Cerebellar nuclear complex (tissue), 1 donor: ENCODE measurements at regions not wholly inside any gene's neighbourhood (a gene's known extent, or its start where the extent isn't known, plus 50 kb on each side); places are given as distances from the start of the nearest gene placed in this dataset.
"Not testable (repeated sequence)": the region's sequence is repeated elsewhere in the genome, so short reads cannot be mapped to it uniquely, and the experiment has no call there.

ENCODE experiments used
- DNase-seq, 2 experiments: peaks; one replicate each; lab custom pipeline; 2025; lab: John Stamatoyannopoulos, UW

- DNase-seq: no peak
Measured at GRCh38 chrX:55142206-55142918, 53.5 kb downstream of the PAGE2 start.

DNA sequence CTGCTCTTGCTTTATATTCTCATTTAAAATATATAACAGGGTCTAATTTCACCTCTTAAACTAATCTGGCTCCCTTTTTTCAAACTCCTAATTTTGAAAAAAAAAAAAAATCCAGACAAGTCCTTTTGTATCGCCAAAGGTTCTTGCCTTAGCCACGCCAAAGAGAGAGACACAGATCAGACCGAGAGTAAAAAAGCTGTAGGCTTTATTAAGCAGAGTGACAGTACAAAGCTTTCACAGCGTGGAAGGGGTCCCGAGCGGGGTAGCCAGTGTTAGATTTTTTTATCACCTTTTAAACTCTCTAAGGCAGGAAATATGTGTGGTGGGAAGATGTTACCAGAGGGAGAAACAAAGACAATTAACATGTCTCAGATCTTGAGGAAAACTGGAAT is 54.1 kb downstream of the PAGE2 start:
- DNase-seq: no peak

- no peak for DNase-seq
Measured at GRCh38 chrX:55143621-55144020, 54.8 kb downstream of the PAGE2 start.

DNA sequence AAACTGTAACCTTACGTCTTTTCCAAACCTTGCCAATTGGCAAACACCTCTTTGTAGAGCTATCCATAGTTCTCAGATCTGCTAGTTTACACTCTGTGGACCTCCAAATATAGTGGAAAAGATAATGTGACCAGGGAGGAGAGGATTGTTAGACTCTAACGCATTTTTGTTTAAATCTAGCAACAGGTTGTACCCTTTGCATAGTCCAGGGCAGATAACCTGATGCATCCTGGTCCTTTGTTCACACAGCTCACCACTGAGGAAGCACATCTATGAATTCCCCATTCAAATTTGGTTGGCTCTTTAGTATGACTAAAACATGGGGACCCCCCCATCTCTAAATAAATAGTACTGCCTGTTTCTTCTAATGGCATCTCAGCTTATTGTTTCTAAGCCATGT is 55.9 kb downstream of the PAGE2 start:
- no peak for DNase-seq

- no peak for DNase-seq
Measured at GRCh38 chrX:55149242-55149641, 60.4 kb downstream of the PAGE2 start.

DNA sequence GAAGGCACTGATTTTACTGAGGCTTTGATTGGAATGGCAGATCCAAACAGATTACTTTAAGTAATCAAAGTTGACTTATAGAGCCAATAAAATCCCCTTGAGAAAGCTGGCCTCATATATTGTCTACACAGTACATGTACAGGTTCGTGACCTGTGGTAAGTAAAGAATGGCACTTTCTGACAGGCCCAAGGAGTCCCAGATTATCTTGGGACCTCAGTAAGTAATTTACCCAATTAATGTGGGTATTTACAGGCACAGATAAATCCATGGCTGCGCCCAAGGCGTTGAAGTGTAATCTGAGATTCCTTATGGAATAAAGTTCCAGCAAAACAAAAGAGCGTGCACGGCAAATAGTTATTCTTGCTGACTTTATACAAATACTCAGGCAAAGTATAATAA is 62.4 kb downstream of the PAGE2 start:
- DNase-seq: no peak

DNA sequence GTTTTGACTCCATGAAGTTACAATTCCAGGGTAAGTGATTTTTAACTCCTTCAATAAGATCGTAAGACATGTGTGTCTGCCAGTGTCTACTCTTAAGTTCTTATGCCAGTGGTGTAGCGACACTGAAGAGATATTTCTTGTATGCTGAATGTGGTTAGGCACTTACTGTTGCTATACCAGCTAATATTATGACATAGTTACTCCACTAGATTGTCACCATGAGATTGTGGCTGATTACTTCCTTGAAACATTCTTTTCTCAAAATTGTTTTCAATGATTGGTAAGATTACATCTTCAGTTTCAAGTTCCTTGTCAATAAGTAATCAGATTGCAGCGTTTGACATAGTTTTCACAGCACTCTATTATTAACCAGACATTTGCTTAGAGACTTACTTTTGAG is 60.6 kb upstream of the PAGE5 start:
- DNase-seq: no peak

DNA sequence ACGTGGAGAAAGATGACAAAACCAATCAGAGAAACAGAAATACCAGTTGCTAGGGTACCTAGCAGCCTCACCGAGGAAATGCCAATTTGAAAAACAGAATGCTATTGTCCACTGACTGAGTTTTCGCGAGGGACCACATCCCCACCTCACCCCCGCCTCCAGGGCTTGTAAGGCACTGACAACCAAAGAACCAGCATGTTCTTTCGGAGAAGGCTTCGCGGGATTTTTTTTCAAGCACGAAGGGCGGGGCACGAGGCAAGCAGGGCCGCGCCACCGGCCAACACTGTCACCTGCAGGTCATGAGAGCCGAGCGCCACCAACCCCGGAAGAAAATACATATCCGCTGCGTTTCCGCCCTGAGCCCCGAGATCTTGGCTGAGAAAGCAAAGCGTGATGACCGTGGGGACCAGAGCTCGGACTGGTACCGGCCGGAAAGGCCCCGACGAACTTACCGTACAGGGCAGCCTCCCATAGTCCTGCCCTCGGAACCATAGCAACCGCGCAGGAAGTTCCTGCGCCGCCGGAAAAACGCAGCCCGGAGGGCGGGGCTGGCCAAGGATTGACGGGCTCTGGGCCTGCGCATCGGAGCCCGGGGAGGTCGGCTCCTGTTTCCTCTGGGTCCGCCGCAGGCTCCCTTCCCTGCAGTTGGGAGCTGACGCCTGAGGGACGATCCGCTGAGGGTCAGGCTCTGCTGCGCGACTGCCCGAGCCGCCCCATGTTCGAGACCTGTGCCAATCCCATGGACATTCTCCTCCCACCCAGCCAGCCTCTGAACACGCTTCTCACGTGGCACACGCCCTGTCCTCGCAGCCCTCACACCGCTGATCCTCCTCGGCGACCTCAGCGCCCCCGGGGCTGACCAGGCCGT is 59.2 kb upstream of the PAGE5 start:
- peak; percentile 48 to 67 for DNase-seq

- no peak for DNase-seq
Measured at GRCh38 chrX:55161581-55161980, 58.6 kb upstream of the PAGE5 start.

GRCh38 chrX:55163171-55163570 is 57.0 kb upstream of the PAGE5 start:
- DNase-seq: no peak

- not testable (repeated sequence) for DNase-seq
Measured at GRCh38 chrX:55165026-55165425, 55.1 kb upstream of the PAGE5 start.

GRCh38 chrX:55167124-55167803 is 52.9 kb upstream of the PAGE5 start:
- no peak for DNase-seq

DNA sequence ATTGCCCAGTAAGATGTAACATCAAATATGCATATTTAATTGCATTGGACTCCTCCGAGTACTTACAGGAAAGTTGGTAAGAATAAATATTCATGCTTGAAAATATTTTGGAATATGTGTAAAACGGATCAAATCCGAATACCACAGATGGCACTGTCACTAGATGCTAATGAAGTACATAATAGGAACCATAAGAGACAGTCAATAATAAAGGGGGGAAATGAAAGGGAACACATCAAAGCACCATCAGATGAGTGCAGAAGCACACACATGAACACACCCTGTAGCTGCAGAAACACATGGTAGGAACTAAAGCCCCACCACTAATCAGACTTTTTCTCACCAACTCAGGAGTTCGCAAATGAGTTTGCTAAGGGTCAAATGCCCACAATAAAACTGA is 52.2 kb upstream of the PAGE5 start:
- no peak for DNase-seq

GRCh38 chrX:55169782-55170181 is 50.4 kb upstream of the PAGE5 start:
- no peak for DNase-seq
